ENCODE measurements at regions not wholly inside any gene's neighbourhood (a gene's known extent, or its start where the extent isn't known, plus 50 kb on each side); places are given as distances from the start of the nearest gene placed in this dataset.

- ChIA-PET CTCF (no interaction called here), POLR2A (ENCODE audit: low non-redundant PET) (no interaction called here)
- intact Hi-C loops (cut with micrococcal nuclease; ENCODE audit: unreplicated experiment): no loop called here
- Histone ChIP-seq H3K4me1 (ENCODE audit: insufficient read depth, low read length, poor library complexity, severe bottlenecking) (no peaks in the 10 kb centered on the region), H3K27me3 (replicated peaks; ENCODE audit: insufficient read depth, low read depth, low read length, poor library complexity) (no peaks in the 10 kb centered on the region), H3K4me3 (ENCODE audit: low read depth, low read length, poor library complexity, severe bottlenecking) (no peak overlapping the region), H3K9me3 (ENCODE audit: low read depth, low read length, poor library complexity, severe bottlenecking) (no peaks in the 10 kb centered on the region), H3K36me3 (ENCODE audit: insufficient read depth, low read length, poor library complexity, severe bottlenecking) (no peaks in the 10 kb centered on the region), H3K27ac (ENCODE audit: low read depth, low read length, poor library complexity, severe bottlenecking) (no peak overlapping the region)
- TF ChIP-seq EZH2 (IDR thresholded peaks at IDR 0.05; ENCODE audit: borderline replicate concordance, low read depth, low read length, poor library complexity, severe bottlenecking): no peak
- TF ChIP-seq CTCF (conservative IDR thresholded peaks at IDR 0.05; ENCODE audit: low read depth, low read length): no peak
- BruUV-seq (replicated peaks): no TSS peak
- DNase-seq (ENCODE audit: low spot score): no peak
Observed at GRCh38 chr1:113013823-113014222, 57.8 kb upstream of the SLC16A1 start.

GRCh38 chr1:113014508-113014907 is 58.5 kb upstream of the LRIG2 start:
- CTCF ChIA-PET: no interaction called here
- intact Hi-C loops (cut with micrococcal nuclease; ENCODE audit: unreplicated experiment): no loop called here
- no peaks in the 10 kb centered on the region for H3K4me1 ChIP-seq (ENCODE audit: insufficient read depth, low read length, poor library complexity, severe bottlenecking)
- H3K27me3 ChIP-seq (replicated peaks; ENCODE audit: insufficient read depth, low read depth, low read length, poor library complexity): no peaks in the 10 kb centered on the region
- H3K9me3 ChIP-seq (ENCODE audit: low read depth, low read length, poor library complexity, severe bottlenecking): no peaks in the 10 kb centered on the region
- DNase-seq (ENCODE audit: low spot score): no peak
- H3K4me3 ChIP-seq (ENCODE audit: low read depth, low read length, poor library complexity, severe bottlenecking): no peak overlapping the region
- H3K36me3 ChIP-seq (ENCODE audit: insufficient read depth, low read length, poor library complexity, severe bottlenecking): no peaks in the 10 kb centered on the region
- POLR2A ChIA-PET (ENCODE audit: low non-redundant PET): no interaction called here
- no TSS peak for BruUV-seq (replicated peaks)
- TF ChIP-seq EZH2 (IDR thresholded peaks at IDR 0.05; ENCODE audit: borderline replicate concordance, low read depth, low read length, poor library complexity, severe bottlenecking) (no peak), CTCF (conservative IDR thresholded peaks at IDR 0.05; ENCODE audit: low read depth, low read length) (no peak)
- no peak overlapping the region for H3K27ac ChIP-seq (ENCODE audit: low read depth, low read length, poor library complexity, severe bottlenecking)

GRCh38 chr1:113018911-113019310 is 54.1 kb upstream of the LRIG2 start:
- CTCF ChIA-PET: no interaction called here
- H3K4me1 ChIP-seq (ENCODE audit: insufficient read depth, low read length, poor library complexity, severe bottlenecking): peaks cover 10% of the 10 kb centered on the region
- H3K27me3 ChIP-seq (replicated peaks; ENCODE audit: insufficient read depth, low read depth, low read length, poor library complexity): no peaks in the 10 kb centered on the region
- DNase-seq (ENCODE audit: low spot score): no peak
- TF ChIP-seq CTCF (conservative IDR thresholded peaks at IDR 0.05; ENCODE audit: low read depth, low read length): no peak
- no peak for TF ChIP-seq EZH2 (IDR thresholded peaks at IDR 0.05; ENCODE audit: borderline replicate concordance, low read depth, low read length, poor library complexity, severe bottlenecking)
- intact Hi-C loops (cut with micrococcal nuclease; ENCODE audit: unreplicated experiment): no loop called here
- no peak overlapping the region for H3K4me3 ChIP-seq (ENCODE audit: low read depth, low read length, poor library complexity, severe bottlenecking)
- H3K27ac ChIP-seq (ENCODE audit: low read depth, low read length, poor library complexity, severe bottlenecking): no peak overlapping the region
- H3K9me3 ChIP-seq (ENCODE audit: low read depth, low read length, poor library complexity, severe bottlenecking): no peaks in the 10 kb centered on the region
- H3K36me3 ChIP-seq (ENCODE audit: insufficient read depth, low read length, poor library complexity, severe bottlenecking): no peaks in the 10 kb centered on the region
- POLR2A ChIA-PET (ENCODE audit: low non-redundant PET): no interaction called here
- no TSS peak for BruUV-seq (replicated peaks)
